GM20000 (cell line): ENCODE measurements at regions not wholly inside any gene's neighbourhood (a gene's known extent, or its start where the extent isn't known, plus 50 kb on each side); places are given as distances from the start of the nearest gene placed in this dataset.
A peak's percentile ranks its signal among the peaks of the same experiment; 100 is the strongest.
"Not testable (repeated sequence)": the region's sequence is repeated elsewhere in the genome, so short reads cannot be mapped to it uniquely, and the experiment has no call there.

Source experiments
- DNase-seq: peaks from one replicate; pipeline ENCODE4 v3.0.0; 2012; ENCODE audit warnings: low spot score
- TF ChIP-seq, protein P1 (sequence below): IDR thresholded peaks from 2 replicates; pipeline ENCODE4 v1.5.1; 2012; ENCODE audit warnings: mild to moderate bottlenecking, control low read depth; ENCODE audit errors: extremely low read depth, missing control alignments

GRCh38 chr7:4603843-4604231 is 78.3 kb upstream of the FOXK1 start:
- TF ChIP-seq, protein P1, sequence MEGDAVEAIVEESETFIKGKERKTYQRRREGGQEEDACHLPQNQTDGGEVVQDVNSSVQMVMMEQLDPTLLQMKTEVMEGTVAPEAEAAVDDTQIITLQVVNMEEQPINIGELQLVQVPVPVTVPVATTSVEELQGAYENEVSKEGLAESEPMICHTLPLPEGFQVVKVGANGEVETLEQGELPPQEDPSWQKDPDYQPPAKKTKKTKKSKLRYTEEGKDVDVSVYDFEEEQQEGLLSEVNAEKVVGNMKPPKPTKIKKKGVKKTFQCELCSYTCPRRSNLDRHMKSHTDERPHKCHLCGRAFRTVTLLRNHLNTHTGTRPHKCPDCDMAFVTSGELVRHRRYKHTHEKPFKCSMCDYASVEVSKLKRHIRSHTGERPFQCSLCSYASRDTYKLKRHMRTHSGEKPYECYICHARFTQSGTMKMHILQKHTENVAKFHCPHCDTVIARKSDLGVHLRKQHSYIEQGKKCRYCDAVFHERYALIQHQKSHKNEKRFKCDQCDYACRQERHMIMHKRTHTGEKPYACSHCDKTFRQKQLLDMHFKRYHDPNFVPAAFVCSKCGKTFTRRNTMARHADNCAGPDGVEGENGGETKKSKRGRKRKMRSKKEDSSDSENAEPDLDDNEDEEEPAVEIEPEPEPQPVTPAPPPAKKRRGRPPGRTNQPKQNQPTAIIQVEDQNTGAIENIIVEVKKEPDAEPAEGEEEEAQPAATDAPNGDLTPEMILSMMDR: no peak
- DNase-seq: no peak

- TF ChIP-seq, protein P1: no peak
- DNase-seq: no peak
Observed at GRCh38 chr7:4604456-4604940, 77.6 kb upstream of the FOXK1 start.

GRCh38 chr7:4606797-4607196 is 75.3 kb upstream of the FOXK1 start:
- TF ChIP-seq, protein P1: no peak
- no peak for DNase-seq

GRCh38 chr7:4607311-4607729 is 74.8 kb upstream of the FOXK1 start:
- DNase-seq: no peak
- TF ChIP-seq, protein P1: no peak

- not testable (repeated sequence) for DNase-seq
Observed at GRCh38 chr7:4609576-4609975, 72.5 kb upstream of the FOXK1 start.

GRCh38 chr7:4610768-4611467 is 71.2 kb upstream of the FOXK1 start:
- TF ChIP-seq, protein P1: peak; percentile 73
- DNase-seq: peak; percentile 75

DNA sequence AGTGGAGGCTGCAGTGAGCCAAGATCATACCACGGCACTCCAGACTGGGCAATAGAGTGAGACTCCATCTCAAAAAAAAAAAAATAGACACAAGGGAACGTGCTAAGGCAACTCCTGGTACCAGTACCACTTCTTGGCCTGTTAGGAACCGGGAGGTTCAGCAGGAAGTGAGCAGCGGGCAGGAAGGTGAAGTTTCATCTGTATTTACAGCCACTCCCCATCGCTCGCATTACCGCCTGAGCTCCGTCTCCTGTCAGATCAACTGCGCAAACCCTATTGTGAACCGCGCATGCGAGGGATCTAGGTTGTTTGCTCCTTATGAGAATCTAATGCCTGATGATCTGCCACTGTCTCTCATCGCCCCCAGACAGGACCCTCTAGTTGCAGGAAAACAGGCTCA is 69.9 kb upstream of the FOXK1 start:
- TF ChIP-seq, protein P1: no peak
- DNase-seq: no peak
